ENCODE measurements at regions not wholly inside any gene's neighbourhood (a gene's known extent, or its start where the extent isn't known, plus 50 kb on each side); places are given as distances from the start of the nearest gene placed in this dataset.
"Not testable (repeated sequence)": the region's sequence is repeated elsewhere in the genome, so short reads cannot be mapped to it uniquely, and the experiment has no call there.

DNA sequence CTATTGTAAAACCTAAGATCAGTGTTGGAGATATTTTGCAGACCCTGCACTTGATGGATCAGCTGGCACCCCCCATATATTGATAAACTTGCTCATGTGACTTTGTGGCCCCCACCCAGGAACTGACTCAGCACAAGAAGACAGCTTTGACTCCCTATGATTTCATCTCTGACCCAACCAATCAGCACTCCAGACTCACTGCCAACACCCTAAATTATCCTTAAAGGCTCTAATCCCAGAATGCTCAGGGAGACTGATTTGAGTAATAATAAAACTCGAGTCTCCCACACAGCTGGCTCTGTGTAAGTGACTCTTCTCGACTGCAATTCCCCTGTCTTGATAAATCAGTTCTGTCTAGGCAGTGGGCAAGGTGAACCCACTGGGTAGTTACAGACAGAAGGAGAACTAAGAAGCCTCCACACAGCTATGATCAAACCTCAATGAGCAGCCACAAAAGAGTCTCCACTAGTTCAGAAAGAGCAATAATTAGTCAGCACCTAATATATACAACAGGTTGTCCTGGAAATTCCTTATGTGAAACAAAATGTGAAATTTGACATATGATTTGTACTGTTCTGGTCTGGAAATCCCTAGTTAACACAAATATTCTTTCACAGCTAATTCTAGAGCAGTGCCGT lies 52.2 kb downstream of the ACTL7B start:
- no peak for DNase-seq (ENCODE audit: low spot score)

- DNase-seq (ENCODE audit: low spot score) = no peak
These were observed 52.8 kb downstream of the ACTL7B start for GRCh38 chr9:108802967-108803366.

DNA sequence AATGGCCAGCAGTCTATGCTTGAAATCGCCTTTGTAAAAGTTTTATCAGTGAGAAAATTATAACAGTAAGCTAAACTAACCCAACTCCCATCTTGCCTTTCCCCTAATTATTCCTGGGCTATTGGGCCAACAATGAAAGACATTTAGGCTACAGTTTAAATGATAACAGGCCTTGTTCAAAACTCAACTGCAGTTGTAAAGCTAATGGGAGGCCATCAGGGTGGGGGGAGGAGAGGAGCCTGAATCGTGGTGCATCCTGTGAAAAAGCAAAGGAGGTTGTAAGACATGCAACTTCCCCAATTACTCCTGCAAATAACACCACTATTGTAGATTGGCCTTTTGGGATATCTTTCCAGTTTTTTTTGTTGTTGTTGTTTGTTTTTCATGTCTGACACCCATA lies 53.8 kb downstream of the ACTL7B start:
- no peak for DNase-seq (ENCODE audit: low spot score)

- DNase-seq (ENCODE audit: low spot score) = no peak
These were observed 55.1 kb downstream of the ACTL7B start for GRCh38 chr9:108800632-108801099.

GRCh38 chr9:108793573-108793972 lies 62.2 kb downstream of the ACTL7B start:
- no peak for DNase-seq (ENCODE audit: low spot score)

DNA sequence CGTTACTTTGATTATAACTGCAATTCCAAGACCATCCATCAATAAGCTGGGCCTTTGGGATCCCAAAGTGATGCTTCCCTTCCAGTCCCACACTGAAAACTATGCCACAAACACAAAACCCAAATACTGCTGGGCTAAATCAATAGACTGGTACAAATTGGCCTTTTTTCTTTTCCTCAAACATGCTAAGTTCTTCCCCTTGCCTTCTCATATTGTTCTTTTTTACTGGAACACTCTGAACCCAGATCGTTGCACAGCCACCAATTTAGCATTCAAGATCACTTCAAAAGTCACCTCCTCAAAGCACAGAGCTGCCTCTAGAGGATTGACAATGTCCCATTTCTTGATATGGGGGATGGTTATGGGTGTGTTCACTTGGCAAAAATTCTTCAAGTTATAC lies 66.0 kb downstream of the ACTL7B start:
- DNase-seq (ENCODE audit: low spot score) = no peak

DNA sequence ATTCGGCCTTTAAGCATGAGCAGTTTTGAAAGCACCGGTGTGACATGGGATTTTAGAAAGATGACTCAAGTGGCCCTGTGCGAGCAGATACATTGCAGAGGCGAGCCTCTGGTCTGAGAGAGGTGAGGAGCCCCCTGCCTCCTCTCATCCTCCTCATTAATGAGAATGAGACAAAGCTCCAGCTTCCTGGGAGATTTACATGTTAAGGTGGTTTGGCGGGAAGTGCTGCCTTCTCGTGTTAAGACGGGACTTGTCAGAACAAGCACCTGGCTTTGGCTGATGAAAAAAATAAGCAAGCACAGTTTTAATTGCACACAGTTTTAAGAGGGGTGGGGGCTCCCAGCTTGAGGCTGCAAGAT lies 68.1 kb downstream of the ACTL7B start:
- DNase-seq (ENCODE audit: low spot score) = no peak

DNA sequence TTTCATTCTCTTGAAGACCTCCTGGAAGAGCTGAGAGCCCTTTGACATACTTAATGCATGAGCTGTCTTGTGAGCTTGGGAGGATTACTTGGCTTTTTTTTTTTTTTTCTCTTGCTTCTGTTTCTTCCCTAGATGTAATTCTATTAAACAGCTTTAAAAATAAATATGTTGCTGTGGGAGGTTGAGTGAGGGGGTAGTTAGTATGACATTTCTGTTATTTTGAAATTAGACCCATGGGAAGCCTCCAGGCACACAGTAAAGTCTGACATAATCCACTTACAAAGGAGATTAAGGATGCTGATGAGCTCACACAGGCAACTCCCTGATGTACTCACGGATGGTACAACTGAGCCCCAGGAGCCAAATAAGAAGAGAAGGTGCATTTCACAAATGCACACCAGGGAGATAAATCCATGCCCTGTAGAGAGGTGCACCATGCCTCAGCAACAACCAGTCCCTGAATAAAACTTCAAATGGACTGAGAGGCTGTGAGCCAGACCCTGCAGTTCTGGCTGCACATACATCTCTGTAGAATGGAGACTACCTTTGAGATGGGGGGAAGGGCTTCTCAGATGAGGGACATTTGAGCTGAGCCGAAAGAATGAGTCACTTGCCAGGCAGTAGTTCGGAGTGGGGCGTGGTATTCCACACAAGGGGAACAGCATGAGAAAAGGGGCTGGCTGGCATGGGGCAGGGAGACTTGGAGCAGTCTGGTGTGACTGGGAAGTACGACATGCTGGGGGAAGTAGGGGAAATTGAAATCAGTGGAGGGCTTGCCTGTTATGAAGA lies 68.7 kb downstream of the ACTL7B start:
- DNase-seq (ENCODE audit: low spot score) = no peak

DNA sequence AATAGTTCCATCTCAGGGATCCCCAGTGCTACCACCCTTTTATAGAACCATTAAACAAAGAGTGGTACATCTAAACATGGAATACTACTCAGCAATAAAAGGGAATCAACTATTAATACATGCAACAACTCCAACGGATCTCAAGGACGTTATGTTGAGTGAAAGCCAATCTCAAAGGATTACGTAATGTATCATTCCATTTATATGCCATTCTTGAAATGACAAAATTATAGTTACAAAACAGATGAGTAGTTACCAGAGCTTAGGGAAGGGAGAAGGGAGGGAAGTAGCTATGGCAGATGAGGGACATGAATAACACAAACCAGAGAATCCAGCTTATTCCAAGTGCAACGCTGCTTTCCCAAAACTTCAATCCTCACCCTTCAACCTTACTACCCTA lies 69.5 kb downstream of the ACTL7B start:
- DNase-seq (ENCODE audit: low spot score) = no peak

DNA sequence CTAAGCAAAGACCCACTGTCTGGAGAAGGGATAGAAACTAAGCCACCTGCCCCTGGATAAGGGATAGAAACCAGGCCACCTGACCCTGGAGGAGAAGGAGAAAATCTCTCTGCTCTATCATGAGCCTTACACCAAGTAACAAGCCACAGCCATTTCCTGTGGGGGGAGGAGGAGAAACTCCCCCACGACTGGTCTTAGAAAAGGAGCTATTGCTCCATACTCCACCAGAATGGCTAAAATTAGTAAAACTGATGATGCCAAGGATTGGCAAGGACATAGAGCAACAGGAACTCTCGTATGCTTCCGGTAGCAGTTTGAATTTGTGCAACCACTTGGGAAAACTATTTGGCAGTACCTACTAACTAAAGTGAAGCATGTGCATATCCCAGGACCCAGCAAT lies 70.8 kb downstream of the ACTL7B start:
- no peak for DNase-seq (ENCODE audit: low spot score)

DNA sequence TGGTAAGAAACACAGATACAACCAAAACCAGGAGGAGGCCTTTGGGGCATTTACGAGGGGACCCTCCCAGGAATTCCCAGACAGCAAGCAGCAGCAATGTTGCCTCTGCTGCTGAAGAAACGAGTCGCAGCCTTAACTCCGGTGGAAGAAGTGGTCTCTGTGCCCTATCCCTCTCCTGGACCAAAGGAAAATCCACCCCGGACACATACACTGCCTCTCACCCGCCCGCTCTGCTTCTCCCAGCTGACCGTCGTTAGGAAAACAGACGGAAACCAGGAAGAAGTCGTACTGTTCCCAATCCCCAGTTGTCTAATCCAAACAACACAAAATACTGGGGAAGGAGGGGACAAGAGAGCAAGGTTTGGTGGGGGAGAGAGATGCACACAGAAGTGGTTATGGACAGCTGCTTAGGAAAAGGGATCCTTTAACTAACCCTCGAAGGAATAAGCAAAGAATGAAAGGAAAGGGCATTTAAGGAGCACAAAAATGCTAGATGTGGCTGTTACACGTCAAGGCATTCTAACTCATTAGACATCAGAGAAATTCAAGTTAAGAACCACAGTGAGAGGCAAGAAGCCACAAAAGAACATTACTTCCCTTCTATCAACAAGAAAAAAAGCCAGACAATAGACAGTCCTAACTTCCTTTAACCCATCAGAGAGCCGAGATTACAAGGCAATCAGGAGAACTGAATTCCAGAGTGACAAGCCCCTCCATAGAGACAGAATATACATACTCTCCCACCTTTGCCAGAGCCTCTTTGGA lies 71.9 kb downstream of the ACTL7B start:
- no peak for DNase-seq (ENCODE audit: low spot score)

DNA sequence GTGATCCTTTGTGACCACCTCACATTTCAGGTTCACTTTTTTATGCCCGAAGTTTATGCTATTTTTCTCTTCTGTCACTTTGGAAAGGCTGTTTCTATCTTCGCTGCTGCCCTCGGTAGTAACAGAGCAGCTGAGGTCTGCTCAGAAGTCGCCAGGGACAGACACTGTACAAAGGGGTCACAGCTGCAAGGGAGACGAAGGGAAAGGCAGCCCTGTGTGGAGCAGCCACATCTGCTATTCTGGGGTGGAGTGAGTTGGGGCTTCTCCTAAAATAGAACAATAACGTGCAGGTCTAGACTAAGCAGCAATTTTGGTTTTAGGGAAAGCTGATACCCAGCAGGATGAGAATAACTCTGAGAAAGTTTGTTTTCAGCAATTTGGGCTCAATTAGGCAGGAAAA lies 72.5 kb downstream of the ACTL7B start:
- DNase-seq (ENCODE audit: low spot score) = no peak

GRCh38 chr9:108780942-108781734 lies 74.6 kb downstream of the ACTL7B start:
- DNase-seq (ENCODE audit: low spot score) = no peak

DNA sequence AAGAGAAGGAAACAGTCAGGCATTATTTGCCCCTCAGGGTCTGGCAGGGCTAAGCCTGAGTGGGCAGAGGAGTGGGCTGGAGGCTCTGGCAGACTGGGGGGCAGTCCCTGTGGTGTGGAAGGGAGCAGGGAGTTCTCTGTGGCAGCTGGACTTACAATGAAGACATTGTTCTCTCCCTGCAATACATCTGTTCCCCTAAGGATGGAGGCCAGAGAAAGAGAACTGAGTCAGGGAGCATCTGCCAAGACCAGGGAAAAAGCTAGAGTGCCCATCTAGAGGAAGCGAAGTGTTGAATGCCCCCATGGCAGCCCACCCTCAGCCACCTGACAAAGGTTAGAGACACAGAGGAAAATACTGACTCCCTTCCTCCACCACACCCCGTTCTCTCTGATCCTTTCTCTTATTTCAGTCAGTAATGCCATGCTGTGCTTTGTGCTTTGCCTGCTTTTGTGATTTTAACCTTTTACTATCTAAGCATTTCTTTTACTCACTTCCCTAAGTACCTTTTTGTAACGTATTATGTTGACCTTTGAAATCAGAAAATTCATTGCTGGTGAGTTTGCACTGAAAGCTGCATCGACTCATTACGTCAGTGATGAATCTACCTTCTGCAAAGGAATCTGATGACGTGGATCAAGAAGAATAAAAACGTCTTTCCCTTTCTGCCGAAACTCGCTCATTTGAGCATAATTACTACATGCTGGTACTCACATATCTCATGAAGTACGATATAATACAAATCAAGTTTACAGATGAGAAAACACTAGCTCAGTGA lies 76.0 kb downstream of the ACTL7B start:
- no peak for DNase-seq (ENCODE audit: low spot score)

GRCh38 chr9:108776920-108777639 lies 78.7 kb downstream of the ACTL7B start:
- DNase-seq (ENCODE audit: low spot score) = no peak

DNA sequence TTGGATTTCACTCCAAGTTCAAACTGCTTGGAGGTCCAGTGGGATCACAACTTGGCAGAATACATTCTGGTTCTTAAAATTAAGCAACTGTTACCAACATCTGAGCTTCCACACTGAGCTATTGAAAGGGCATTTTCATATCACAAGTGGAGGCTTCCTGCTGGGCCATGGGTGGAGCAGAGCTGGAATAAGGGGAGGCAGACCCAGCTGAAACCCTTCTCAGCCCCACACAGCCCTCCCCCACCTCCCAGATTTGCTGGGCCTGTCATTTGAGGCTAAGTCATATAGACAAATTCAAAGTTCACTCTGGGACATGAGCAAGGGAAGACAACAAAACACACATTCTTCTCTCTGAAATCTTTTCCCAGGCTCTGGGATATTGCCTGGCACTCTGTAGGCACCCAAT lies 79.9 kb downstream of the ACTL7B start:
- DNase-seq (ENCODE audit: low spot score) = no peak

GRCh38 chr9:108774088-108774487 lies 81.7 kb downstream of the ACTL7B start:
- DNase-seq (ENCODE audit: low spot score) = not testable (repeated sequence)

GRCh38 chr9:108772301-108772894 lies 83.4 kb downstream of the ACTL7B start:
- DNase-seq (ENCODE audit: low spot score) = no peak

DNA sequence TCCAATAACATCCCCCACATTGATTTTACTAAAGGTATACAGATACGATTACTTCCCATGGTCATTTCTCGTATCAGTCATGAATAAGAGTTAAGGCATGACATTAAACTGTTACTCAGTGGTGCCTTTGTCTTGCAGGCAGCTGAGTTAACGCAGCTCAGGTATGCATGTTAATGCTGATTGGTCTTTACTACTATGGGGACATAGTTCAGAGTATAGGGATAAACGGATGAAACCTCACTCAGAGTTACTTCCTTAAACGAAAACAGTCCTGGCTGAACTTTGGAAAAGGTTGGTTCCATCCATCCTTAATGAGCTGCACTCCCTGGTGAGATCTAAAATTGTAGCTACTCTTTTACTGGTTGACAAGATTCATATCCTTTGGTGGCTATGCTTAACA lies 87.0 kb downstream of the ACTL7B start:
- no peak for DNase-seq (ENCODE audit: low spot score)

GRCh38 chr9:108766626-108767161 lies 89.1 kb downstream of the ACTL7B start:
- no peak for DNase-seq (ENCODE audit: low spot score)
